ENCODE measurements at regions not wholly inside any gene's neighbourhood (a gene's known extent, or its start where the extent isn't known, plus 50 kb on each side); places are given as distances from the start of the nearest gene placed in this dataset.

DNA sequence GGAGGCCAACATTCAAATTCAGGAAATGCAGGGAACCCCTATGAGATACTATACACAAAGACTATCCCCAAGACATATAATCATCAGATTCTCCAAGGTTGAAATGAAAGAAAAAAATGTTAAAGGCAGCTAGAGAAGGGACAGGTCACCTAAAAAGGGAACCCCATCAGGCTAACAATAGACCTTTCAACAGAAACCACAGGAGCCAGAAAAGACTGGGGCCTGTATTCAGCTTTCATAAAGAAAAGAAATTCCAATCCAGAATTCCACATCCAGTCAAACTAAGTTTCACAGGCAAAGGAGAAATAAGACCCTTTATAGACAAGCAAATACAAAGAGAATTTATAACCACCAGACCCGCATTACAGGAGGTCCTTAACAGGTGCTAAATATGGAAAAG is 1703.6 kb upstream of the PRR20A start:
- TF ChIP-seq, protein P1, sequence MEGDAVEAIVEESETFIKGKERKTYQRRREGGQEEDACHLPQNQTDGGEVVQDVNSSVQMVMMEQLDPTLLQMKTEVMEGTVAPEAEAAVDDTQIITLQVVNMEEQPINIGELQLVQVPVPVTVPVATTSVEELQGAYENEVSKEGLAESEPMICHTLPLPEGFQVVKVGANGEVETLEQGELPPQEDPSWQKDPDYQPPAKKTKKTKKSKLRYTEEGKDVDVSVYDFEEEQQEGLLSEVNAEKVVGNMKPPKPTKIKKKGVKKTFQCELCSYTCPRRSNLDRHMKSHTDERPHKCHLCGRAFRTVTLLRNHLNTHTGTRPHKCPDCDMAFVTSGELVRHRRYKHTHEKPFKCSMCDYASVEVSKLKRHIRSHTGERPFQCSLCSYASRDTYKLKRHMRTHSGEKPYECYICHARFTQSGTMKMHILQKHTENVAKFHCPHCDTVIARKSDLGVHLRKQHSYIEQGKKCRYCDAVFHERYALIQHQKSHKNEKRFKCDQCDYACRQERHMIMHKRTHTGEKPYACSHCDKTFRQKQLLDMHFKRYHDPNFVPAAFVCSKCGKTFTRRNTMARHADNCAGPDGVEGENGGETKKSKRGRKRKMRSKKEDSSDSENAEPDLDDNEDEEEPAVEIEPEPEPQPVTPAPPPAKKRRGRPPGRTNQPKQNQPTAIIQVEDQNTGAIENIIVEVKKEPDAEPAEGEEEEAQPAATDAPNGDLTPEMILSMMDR (IDR thresholded peaks at IDR 0.05): no peak
- no peak for TF ChIP-seq POLR2A (IDR thresholded peaks at IDR 0.05)
- TF ChIP-seq EP300 (IDR thresholded peaks at IDR 0.05): no peak
- no peak for TF ChIP-seq POLR2AphosphoS5 (IDR thresholded peaks at IDR 0.05)
